Pancreas (tissue), 10 donors: ENCODE measurements at regions not wholly inside any gene's neighbourhood (a gene's known extent, or its start where the extent isn't known, plus 50 kb on each side); places are given as distances from the start of the nearest gene placed in this dataset.

ENCODE experiments used
- ATAC-seq, 4 donors: fragments of 200-7000 bp; cut with Tn5 transposase; one replicate each; pipeline versions ENCODE4 v1.8.0 to v1.9.1; 2020; ENCODE audit warnings: mild to moderate bottlenecking in 4 of 4, moderate library complexity in 4 of 4
- DNase-seq, 6 donors: peaks; one replicate each; pipeline ENCODE4 v3.0.0-alpha.2; 2020
- FAIRE-seq: peaks from 2 replicates; lab custom pipeline; 2012; peaks lifted over from hg19 to GRCh38; lab: Jason Lieb, UNC
- H3K27ac ChIP-seq, 4 donors: fragments of 200-600 bp; sonication (generic); 1 replicate in 3 of 4; 2 replicates in 1 of 4; pipeline versions ENCODE4 v1.5.0 to v1.8.0; 2020
- H3K27me3 ChIP-seq, 4 donors: fragments of 200-600 bp; one replicate each; pipeline ENCODE4 v1.8.0; 2021
- H3K36me3 ChIP-seq, 3 donors: fragments of 200-600 bp; sonication (generic) in 1 of 3; one replicate each; pipeline versions ENCODE4 v1.5.0 to v1.8.0; 2020 to 2021
- H3K4me1 ChIP-seq, 3 donors: fragments of 200-600 bp; one replicate each; pipeline ENCODE4 v1.8.0; 2021
- H3K4me3 ChIP-seq, 4 donors: fragments of 200-600 bp; sonication (generic) in 2 of 4; one replicate each; pipeline versions ENCODE4 v1.5.0 to v1.8.0; 2020 to 2021
- H3K9me3 ChIP-seq, 4 donors: fragments of 200-600 bp; one replicate each; pipeline ENCODE4 v1.8.0; 2021
- CTCF ChIP-seq, 4 donors: fragments of 200-600 bp; sonication (generic) in 3 of 4; IDR thresholded peaks; one replicate each; pipeline versions ENCODE4 v1.5.0 to v1.8.0; 2021; ENCODE audit warnings: antibody characterized with exemption in 4 of 4
- WGBS, 2 donors: extraction: QIAGEN DNeasy Blood & Tissue Kit; methylation state at CpG; one replicate each; pipeline ENCODE4 v1.1.7; 2013; 5-methylcytosine and 5-hydroxymethylcytosine counted together
- intact Hi-C, 3 donors: fragments of 100-400 bp; cut with DNase I; formaldehyde crosslinking; loops; one replicate each; pipeline versions ENCODE4 v1.11.1 to v1.14.2; 2022
- donor health status: healthy with polysubstance abuse.
- donor health status: DM: no; HTN: no; CAD: no; lungs with moderate emphysema.
- donor health status: DM: no; HTN: no; CAD: no.
- donor health status: control.
- donor health status: control.
- donor health status: Bipolar disorder and iron deficiency.
- donor health status: DM: yes; HTN: yes; CAD: no.
- donor health status: DM: no; HTN: no; CAD: no.
- donor health status: DM: no; HTN: no; CAD: no.
- donor health status: DM: yes; HTN: yes; CAD: no.

DNA sequence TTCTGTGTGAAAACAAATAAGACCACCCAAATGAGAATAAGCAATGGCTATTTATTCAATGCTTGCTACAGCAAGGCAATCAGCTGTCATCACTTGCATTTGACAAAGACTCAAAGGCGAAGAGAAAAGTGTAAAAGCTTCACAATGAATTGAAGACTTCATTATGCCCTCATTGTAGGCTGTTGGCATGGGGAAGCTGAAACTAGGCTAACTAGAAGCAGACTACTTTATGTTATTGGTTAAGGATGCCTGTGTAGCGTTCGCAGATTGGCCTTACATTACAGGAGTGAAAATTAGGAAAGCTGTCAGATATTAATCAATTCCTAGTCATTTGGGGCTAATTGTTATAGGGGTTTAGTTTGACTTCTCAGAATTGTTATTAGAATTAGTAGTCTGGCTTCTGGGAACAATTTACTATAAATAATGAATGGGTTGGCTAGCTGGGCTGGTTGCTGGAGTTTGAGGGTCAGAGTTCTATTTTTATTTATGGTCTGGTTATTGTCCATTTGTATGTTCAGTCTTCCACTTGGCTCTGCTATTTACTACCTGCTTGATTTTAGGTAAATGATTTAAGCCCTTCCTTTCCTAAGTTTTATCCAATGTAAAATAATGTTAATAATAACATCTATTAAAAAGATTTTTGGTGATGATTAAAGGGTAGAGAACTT is 437.2 kb upstream of the SYT4 start:
- intact Hi-C loops, result no loop called here
- no peak for ATAC-seq

GRCh38 chr18:43719267-43719795 is 442.0 kb upstream of the SYT4 start:
- TF ChIP-seq CTCF (IDR thresholded peaks at IDR 0.05), result no peak
- H3K36me3 ChIP-seq, result no peaks in the 10 kb centered on the region
- H3K4me3 ChIP-seq, result no peak overlapping the region
- no peak overlapping the region for H3K27ac ChIP-seq
- no peaks in the 10 kb centered on the region for H3K27me3 ChIP-seq
- ATAC-seq, result no peak
- H3K4me1 ChIP-seq, result no peaks in the 10 kb centered on the region
- intact Hi-C loops, result no loop called here
- H3K9me3 ChIP-seq, result no peaks in the 10 kb centered on the region
- no peak for FAIRE-seq
- no peak for DNase-seq
- 23 to 35% methylated on average over 1 of the region's 1 CpG for WGBS, 2 donors

More for the DNA sequence above, 437.2 kb upstream of the SYT4 start:
- H3K4me3 ChIP-seq, result no peak overlapping the region
- no peaks in the 10 kb centered on the region for H3K4me1 ChIP-seq
- H3K27ac ChIP-seq, result no peak overlapping the region
- no peaks in the 10 kb centered on the region for H3K27me3 ChIP-seq
- FAIRE-seq (no peak), DNase-seq (no peak)
- 90% methylated on average over 3 of the region's 3 CpGs for WGBS, 2 donors
- TF ChIP-seq CTCF (IDR thresholded peaks at IDR 0.05), result no peak
- H3K9me3 ChIP-seq, result no peaks in the 10 kb centered on the region
- no peaks in the 10 kb centered on the region for H3K36me3 ChIP-seq

GRCh38 chr18:43720041-43720440 is 442.8 kb upstream of the SYT4 start:
- 56 to 77% methylated on average over 2 of the region's 2 CpGs for WGBS, 2 donors
- FAIRE-seq, result no peak
- TF ChIP-seq CTCF (IDR thresholded peaks at IDR 0.05), result no peak

GRCh38 chr18:43735570-43735969 is 458.3 kb upstream of the SYT4 start:
- 66 to 70% methylated on average over 2 of the region's 2 CpGs for WGBS, 2 donors

More at GRCh38 chr18:43720041-43720440, 442.8 kb upstream of the SYT4 start:
- ATAC-seq (no peak), DNase-seq (no peak)
- Histone ChIP-seq H3K27me3 (no peaks in the 10 kb centered on the region), H3K27ac (no peak overlapping the region), H3K4me3 (no peak overlapping the region), H3K9me3 (no peaks in the 10 kb centered on the region), H3K4me1 (no peaks in the 10 kb centered on the region), H3K36me3 (no peaks in the 10 kb centered on the region)
- intact Hi-C loops, result no loop called here

More at GRCh38 chr18:43735570-43735969, 458.3 kb upstream of the SYT4 start:
- DNase-seq, result no peak
- H3K36me3 ChIP-seq, result no peaks in the 10 kb centered on the region
- H3K4me1 ChIP-seq, result no peaks in the 10 kb centered on the region
- TF ChIP-seq CTCF (IDR thresholded peaks at IDR 0.05), result no peak
- FAIRE-seq, result no peak
- H3K9me3 ChIP-seq, result no peaks in the 10 kb centered on the region
- no peak overlapping the region for H3K4me3 ChIP-seq
- intact Hi-C loops, result no loop called here
- ATAC-seq, result no peak
- no peak overlapping the region for H3K27ac ChIP-seq
- no peaks in the 10 kb centered on the region for H3K27me3 ChIP-seq
